Heart right ventricle (tissue), 16 donors: ENCODE measurements at regions not wholly inside any gene's neighbourhood (a gene's known extent, or its start where the extent isn't known, plus 50 kb on each side); places are given as distances from the start of the nearest gene placed in this dataset.

Source experiments
- ATAC-seq, 8 donors: fragments of 200-7000 bp; cut with Tn5 transposase; one replicate each; pipeline ENCODE4 v1.9.1; 2020; ENCODE audit warnings: mild to moderate bottlenecking in 8 of 8, moderate library complexity in 8 of 8, moderate number of reproducible peaks in 1 of 8
- DNase-seq, 2 donors: peaks; one replicate each; pipeline ENCODE4 v3.0.0-alpha.2; 2020
- H3K27ac ChIP-seq, 10 donors: fragments of 200-600 bp; sonication (generic) in 2 of 10; one replicate each; pipeline versions ENCODE4 v1.5.0 to v1.8.0; 2020 to 2022; ENCODE audit warnings: mild to moderate bottlenecking in 3 of 10
- H3K27me3 ChIP-seq, 7 donors: fragments of 200-600 bp; one replicate each; pipeline ENCODE4 v1.8.0; 2021 to 2022; ENCODE audit warnings: mild to moderate bottlenecking in 2 of 7
- H3K36me3 ChIP-seq, 9 donors: fragments of 200-600 bp; sonication (generic) in 1 of 9; one replicate each; pipeline versions ENCODE4 v1.5.0 to v1.8.0; 2020 to 2022; ENCODE audit warnings: mild to moderate bottlenecking in 2 of 9
- H3K4me1 ChIP-seq, 9 donors: fragments of 200-600 bp; sonication (generic) in 1 of 9; one replicate each; pipeline versions ENCODE4 v1.5.0 to v1.8.0; 2020 to 2022; ENCODE audit warnings: mild to moderate bottlenecking in 4 of 9
- H3K4me3 ChIP-seq, 10 donors: fragments of 200-600 bp; sonication (generic) in 2 of 10; one replicate each; pipeline versions ENCODE4 v1.5.0 to v1.8.0; 2020 to 2022; ENCODE audit warnings: mild to moderate bottlenecking in 7 of 10, moderate library complexity in 2 of 10
- H3K9me3 ChIP-seq, 11 donors: fragments of 200-600 bp in 10 of 11; sonication (generic) in 2 of 11; one replicate each; pipeline versions ENCODE4 v1.5.0 to v1.8.0; 2013 to 2022; ENCODE audit warnings: mild to moderate bottlenecking in 2 of 11, control low read depth in 1 of 11, moderate library complexity in 1 of 11
- CTCF ChIP-seq, 9 donors: fragments of 200-600 bp; sonication (generic) in 2 of 9; IDR thresholded peaks; one replicate each; pipeline versions ENCODE4 v1.5.0 to v1.8.0; 2021 to 2022; ENCODE audit warnings: antibody characterized with exemption in 9 of 9, mild to moderate bottlenecking in 5 of 9, moderate library complexity in 1 of 9
- WGBS, 2 donors: extraction: QIAGEN DNeasy Blood & Tissue Kit; methylation state at CpG; one replicate each; pipeline ENCODE4 v1.1.7; 2013; ENCODE audit warnings: inconsistent platforms in 1 of 2; 5-methylcytosine and 5-hydroxymethylcytosine counted together
- intact Hi-C, 10 donors: fragments of 100-400 bp; cut with DNase I; formaldehyde crosslinking; loops; one replicate each; pipeline versions ENCODE4 v1.11.1 to v1.14.2; 2022
- donor health status: Arrhythmogenic right ventricular cardiomyopathy.
- donor health status: ischemic (EF 13 %, LVEDD 7.1; RV severe dilation, severe dysfunction).
- donor health status: healthy with polysubstance abuse.
- donor health status: DM: no; HTN: yes; CAD: no.
- donor health status: DM: no; HTN: no; CAD: no.
- donor health status: ischemic (EF 25% LVEDD 6.9; RV normal size, moderate dysfunction).
- donor health status: ischemic (EF 25% LVEDD 5.7; RV mildly dilated, moderate dysfunction).
- donor health status: healthy.
- donor health status: DM: yes; HTN: yes; CAD: no.
- donor health status: Ischemic cardiomyopathy.
- donor health status: ischemic (EF 35%, LVEDD 5.7; RV mildly dilated, moderate dysfunction).
- donor health status: nonischemic (EF 11% LVEDD 7.7; RV severe dilation, severe dysfunction).
- donor health status: DM: yes; HTN: yes; CAD: no.
- donor health status: PGD.
- donor health status: ischemic (EF 29% LVEDD 5.4; RV normal size, mild dysfunction).
- donor health status: nonischemic (EF 23%, LVEDD 6.1; RV moderate dilation, normal function).

- no peaks in the 10 kb centered on the region for H3K36me3 ChIP-seq
- no peak for DNase-seq
- no peaks in the 10 kb centered on the region for H3K9me3 ChIP-seq
- intact Hi-C loops, result no loop called here
- peaks cover 13 to 84% (median 58%) of the 10 kb centered on the region in 7 donors for H3K27me3 ChIP-seq
- TF ChIP-seq CTCF (IDR thresholded peaks at IDR 0.05), result no peak
- 86 to 90% methylated on average over 11 of the region's 11 CpGs for whole genome bisulfite sequencing, 2 donors
- no peak overlapping the region for H3K27ac ChIP-seq
- no peak overlapping the region for H3K4me3 ChIP-seq
- H3K4me1 ChIP-seq, result peaks cover 3 to 31% (median 24%) of the 10 kb centered on the region in 9 donors
- no peak for ATAC-seq
Measured at GRCh38 chr11:70660889-70661197, 262.5 kb downstream of the CTTN start.

GRCh38 chr11:70661761-70662501 lies 263.6 kb downstream of the CTTN start:
- H3K27ac ChIP-seq, result no peak overlapping the region
- H3K27me3 ChIP-seq, result peaks cover 13 to 86% (median 61%) of the 10 kb centered on the region in 7 donors
- ATAC-seq, result peak in 5 of 8 donors; percentile 20 to 50 (median 31)
- no peak for DNase-seq
- no peak for TF ChIP-seq CTCF (IDR thresholded peaks at IDR 0.05)
- H3K4me1 ChIP-seq, result peaks cover 3 to 24% (median 20%) of the 10 kb centered on the region in 9 donors
- WGBS, 2 donors, result 1% methylated on average over 54 of the region's 54 CpGs
- no peaks in the 10 kb centered on the region for H3K36me3 ChIP-seq
- intact Hi-C loops, result no loop called here
- H3K9me3 ChIP-seq, result no peaks in the 10 kb centered on the region
- H3K4me3 ChIP-seq, result peak overlapping the region; percentile 21 to 50 (median 38)

- peaks cover 13 to 88% (median 65%) of the 10 kb centered on the region in 7 donors for H3K27me3 ChIP-seq
- H3K27ac ChIP-seq, result no peak overlapping the region
- no peaks in the 10 kb centered on the region for H3K36me3 ChIP-seq
- TF ChIP-seq CTCF (IDR thresholded peaks at IDR 0.05), result no peak
- H3K9me3 ChIP-seq, result no peaks in the 10 kb centered on the region
- peak overlapping the region in 3 of 10 donors; percentile 49 to 50 (median 50) for H3K4me3 ChIP-seq
- DNase-seq, result no peak
- 8 to 12% methylated on average over 15 of the region's 15 CpGs for WGBS, 2 donors
- no peak for ATAC-seq
- peaks cover 3 to 17% (median 13%) of the 10 kb centered on the region in 9 donors for H3K4me1 ChIP-seq
- intact Hi-C loops, result no loop called here
Measured at GRCh38 chr11:70662691-70663098, 264.4 kb downstream of the CTTN start.

GRCh38 chr11:70663815-70664214 lies 265.5 kb downstream of the CTTN start:
- Histone ChIP-seq H3K4me3 (no peak overlapping the region), H3K4me1 (peaks cover 3 to 17% (median 13%) of the 10 kb centered on the region in 9 donors), H3K36me3 (no peaks in the 10 kb centered on the region), H3K27ac (no peak overlapping the region), H3K9me3 (no peaks in the 10 kb centered on the region), H3K27me3 (peaks cover 13 to 91% (median 73%) of the 10 kb centered on the region in 7 donors)
- intact Hi-C loops, result no loop called here
- no peak for ATAC-seq
- 74 to 80% methylated on average over 5 of the region's 5 CpGs for WGBS, 2 donors
- no peak for TF ChIP-seq CTCF (IDR thresholded peaks at IDR 0.05)
- DNase-seq, result no peak
